ENCODE measurements at regions not wholly inside any gene's neighbourhood (a gene's known extent, or its start where the extent isn't known, plus 50 kb on each side); places are given as distances from the start of the nearest gene placed in this dataset.

- TF ChIP-seq MYPOP (CRISPR knock-in tag; IDR thresholded peaks at IDR 0.05): 0 out of 2 replicates have a peak, but pooled peaks have one; percentile 50
- peak; percentile 81 for TF ChIP-seq NR2F6 (IDR thresholded peaks at IDR 0.05)
- TF ChIP-seq NR2F6 (CRISPR knock-in tag; IDR thresholded peaks at IDR 0.05): peak; percentile 40; the same call in 1 of the 2 replicates
- no peak for TF ChIP-seq ZNF704 (CRISPR knock-in tag; IDR thresholded peaks at IDR 0.05; ENCODE audit: borderline replicate concordance)
- TF ChIP-seq ZNF44 (CRISPR knock-in tag; IDR thresholded peaks at IDR 0.05): no peak
- no peak for TF ChIP-seq NCOA5 (CRISPR knock-in tag; IDR thresholded peaks at IDR 0.05)
- TF ChIP-seq KLF16 (CRISPR knock-in tag; IDR thresholded peaks at IDR 0.05): peak in 1 of 2 experiments; percentile 55; a peak in 2 of 4 replicates
- peak; percentile 58; the same call in 1 of the 2 replicates for TF ChIP-seq THAP11 (CRISPR knock-in tag; IDR thresholded peaks at IDR 0.05)
- no peak for TF ChIP-seq RBAK (CRISPR knock-in tag; IDR thresholded peaks at IDR 0.05)
- 0 out of 2 replicates have a peak, but pooled peaks have one; percentile 49 for TF ChIP-seq ESRRA (CRISPR knock-in tag; IDR thresholded peaks at IDR 0.05; ENCODE audit: low read depth)
- peak; percentile 82; the same call in 1 of the 2 replicates for TF ChIP-seq GATA4 (IDR thresholded peaks at IDR 0.05; ENCODE audit: borderline replicate concordance, low read depth)
- TF ChIP-seq PAWR (CRISPR knock-in tag; IDR thresholded peaks at IDR 0.05; ENCODE audit: borderline replicate concordance): no peak
- TF ChIP-seq MAZ (IDR thresholded peaks at IDR 0.05; ENCODE audit: borderline replicate concordance, low read depth, low read length): no peak
- no peak for TF ChIP-seq MAZ (CRISPR knock-in tag; IDR thresholded peaks at IDR 0.05; ENCODE audit: low read depth)
- no peak for TF ChIP-seq ZNF17 (CRISPR knock-in tag; IDR thresholded peaks at IDR 0.05)
- no peak for TF ChIP-seq ZSCAN20 (CRISPR knock-in tag; IDR thresholded peaks at IDR 0.05; ENCODE audit: borderline replicate concordance)
- TF ChIP-seq MEIS1 (CRISPR knock-in tag; IDR thresholded peaks at IDR 0.05; ENCODE audit: borderline replicate concordance): no peak
- 0 out of 2 replicates have a peak, but pooled peaks have one; percentile 44 for TF ChIP-seq ZNF230 (CRISPR knock-in tag; IDR thresholded peaks at IDR 0.05)
- TF ChIP-seq POLR2G (IDR thresholded peaks at IDR 0.05; ENCODE audit: low read depth, low read length): peak; percentile 61
- TF ChIP-seq SUZ12 (IDR thresholded peaks at IDR 0.05; ENCODE audit: low read depth, low read length): no peak
- no peak for TF ChIP-seq ZNF740 (CRISPR knock-in tag; IDR thresholded peaks at IDR 0.05)
- no peak for TF ChIP-seq PRDM4 (CRISPR knock-in tag; IDR thresholded peaks at IDR 0.05; ENCODE audit: borderline replicate concordance)
- no peak for TF ChIP-seq ZKSCAN5 (CRISPR knock-in tag; IDR thresholded peaks at IDR 0.05)
- no peak for TF ChIP-seq ZNF101 (CRISPR knock-in tag; IDR thresholded peaks at IDR 0.05; ENCODE audit: borderline replicate concordance, low read depth)
Observed at GRCh38 chr1:43035821-43036741, 77.4 kb upstream of the SLC2A1 start (continued).

All from HepG2 (cell line).